Mesothelial cell of epicardium (in vitro differentiated cells): ENCODE measurements at regions not wholly inside any gene's neighbourhood (a gene's known extent, or its start where the extent isn't known, plus 50 kb on each side); places are given as distances from the start of the nearest gene placed in this dataset.

Source experiments
- DNase-seq, 2 experiments: peaks; one replicate each; pipeline ENCODE4 v3.0.0; 2021; ENCODE audit warnings: low spot score in 2 of 2; ENCODE audit not compliant: unreplicated experiment in 2 of 2
- H3K27ac Mint-ChIP-seq: 2 replicates; pipeline ENCODE4 v1.8.0; 2021; ENCODE audit warnings: mixed read lengths
- H3K27me3 Mint-ChIP-seq: 2 replicates; pipeline ENCODE4 v1.8.0; 2021; ENCODE audit warnings: low read depth, mixed read lengths
- H3K36me3 Mint-ChIP-seq: 2 replicates; pipeline ENCODE4 v1.8.0; 2021; ENCODE audit warnings: mixed read lengths
- H3K4me1 Mint-ChIP-seq: 2 replicates; pipeline ENCODE4 v1.8.0; 2021; ENCODE audit warnings: mixed read lengths
- H3K4me3 Mint-ChIP-seq: 2 replicates; pipeline ENCODE4 v1.8.0; 2021; ENCODE audit warnings: mild to moderate bottlenecking, moderate library complexity, mixed read lengths
- H3K9me3 Mint-ChIP-seq: 2 replicates; pipeline ENCODE4 v1.8.0; 2021; ENCODE audit warnings: mixed read lengths
- CTCF ChIP-seq: fragments of 200-600 bp; sonication (generic); IDR thresholded peaks from one replicate; pipeline ENCODE4 v1.5.0; 2021; ENCODE audit warnings: antibody characterized with exemption; ENCODE audit not compliant: unreplicated experiment

GRCh38 chr2:235135990-235136561 lies 184.3 kb downstream of the SH3BP4 start:
- H3K36me3 Mint-ChIP-seq: no peaks in the 10 kb centered on the region
- no peaks in the 10 kb centered on the region for H3K9me3 Mint-ChIP-seq
- no peak overlapping the region for H3K27ac Mint-ChIP-seq
- TF ChIP-seq CTCF: peak; percentile 83
- peaks cover 17% of the 10 kb centered on the region for H3K27me3 Mint-ChIP-seq
- no peak overlapping the region for H3K4me3 Mint-ChIP-seq
- peaks cover 2% of the 10 kb centered on the region for H3K4me1 Mint-ChIP-seq
- peak; percentile 70 to 83 for DNase-seq

GRCh38 chr2:235138339-235138738 lies 186.5 kb downstream of the SH3BP4 start:
- Mint-ChIP-seq H3K36me3 (no peaks in the 10 kb centered on the region), H3K27ac (no peak overlapping the region), H3K4me1 (peaks cover 2% of the 10 kb centered on the region), H3K4me3 (no peak overlapping the region), H3K27me3 (peaks cover 21% of the 10 kb centered on the region), H3K9me3 (no peaks in the 10 kb centered on the region)
- no peak for DNase-seq
- no peak for TF ChIP-seq CTCF

- TF ChIP-seq CTCF: no peak
- Mint-ChIP-seq H3K27ac (no peak overlapping the region), H3K4me1 (peaks cover 2% of the 10 kb centered on the region), H3K36me3 (no peaks in the 10 kb centered on the region), H3K27me3 (peaks cover 31% of the 10 kb centered on the region), H3K9me3 (no peaks in the 10 kb centered on the region), H3K4me3 (no peak overlapping the region)
- no peak for DNase-seq
Observed at GRCh38 chr2:235139956-235140800, 188.4 kb downstream of the SH3BP4 start.

GRCh38 chr2:235140801-235141081 lies 188.9 kb downstream of the SH3BP4 start:
- no peak for DNase-seq
- H3K27ac Mint-ChIP-seq: no peak overlapping the region
- H3K36me3 Mint-ChIP-seq: no peaks in the 10 kb centered on the region
- H3K9me3 Mint-ChIP-seq: no peaks in the 10 kb centered on the region
- peaks cover 2% of the 10 kb centered on the region for H3K4me1 Mint-ChIP-seq
- peaks cover 27% of the 10 kb centered on the region for H3K27me3 Mint-ChIP-seq
- H3K4me3 Mint-ChIP-seq: no peak overlapping the region
- no peak for TF ChIP-seq CTCF

- TF ChIP-seq CTCF: no peak
- H3K27me3 Mint-ChIP-seq: peaks cover 31% of the 10 kb centered on the region
- no peaks in the 10 kb centered on the region for H3K4me1 Mint-ChIP-seq
- H3K36me3 Mint-ChIP-seq: no peaks in the 10 kb centered on the region
- no peak overlapping the region for H3K27ac Mint-ChIP-seq
- no peak overlapping the region for H3K4me3 Mint-ChIP-seq
- H3K9me3 Mint-ChIP-seq: no peaks in the 10 kb centered on the region
- no peak for DNase-seq
Observed at GRCh38 chr2:235141411-235142128, 189.8 kb downstream of the SH3BP4 start.
